ENCODE measurements at regions not wholly inside any gene's neighbourhood (a gene's known extent, or its start where the extent isn't known, plus 50 kb on each side); places are given as distances from the start of the nearest gene placed in this dataset.

- WGBS, 2 experiments (ENCODE audit: extremely low coverage in 2 of 2, insufficient read length in 1 of 2), result no CpG with 5 or more reads among the region's 3 CpGs
- Histone ChIP-seq H3K18ac (ENCODE audit: low read depth, low read length) (no peak overlapping the region), H3K27ac (ENCODE audit: insufficient read depth, low read length) (no peak overlapping the region), H3K14ac (replicated peaks; ENCODE audit: low read depth, low read length) (no peak overlapping the region), H3K4me2 (ENCODE audit: low read depth, low read length) (no peak overlapping the region), H3K4me1 (ENCODE audit: control insufficient read depth, insufficient read depth, low read length) (no peaks in the 10 kb centered on the region), H2BK15ac (ENCODE audit: low read depth, low read length) (no peak overlapping the region), H2AFZ (replicated peaks; ENCODE audit: low read length, poor library complexity) (no peak overlapping the region), H3K4ac (ENCODE audit: low read depth, low read length) (no peak overlapping the region), H3K56ac (ENCODE audit: extremely low read depth, insufficient read depth, low read length) (no peak overlapping the region), H4K5ac (ENCODE audit: low read depth, low read length) (no peak overlapping the region), H3K4me3 (ENCODE audit: insufficient read depth, low read depth, low read length) (no peak overlapping the region), H4K8ac (ENCODE audit: low read depth in 2 of 2, low read length in 2 of 2) (no peak overlapping the region), H3K9me1 (ENCODE audit: insufficient read depth, low read length) (no peaks in the 10 kb centered on the region), H3K79me1 (ENCODE audit: low read depth in 1 of 2, low read length in 2 of 2) (no peaks in the 10 kb centered on the region), H3K23ac (ENCODE audit: low read depth, low read length) (no peak overlapping the region), H3K27me3 (ENCODE audit: control insufficient read depth, insufficient read depth, low read length) (no peaks in the 10 kb centered on the region; the same call in 1 of the 2 replicates), H3K36me3 (ENCODE audit: control insufficient read depth, insufficient read depth, low read length) (no peaks in the 10 kb centered on the region), H2BK120ac (ENCODE audit: low read depth, low read length) (no peak overlapping the region), H2AK5ac (ENCODE audit: low read depth, low read length) (no peak overlapping the region), H3K9me3 (ENCODE audit: control insufficient read depth, insufficient read depth, low read length) (no peaks in the 10 kb centered on the region), H2BK5ac (ENCODE audit: low read depth, low read length, poor library complexity, severe bottlenecking) (no peak overlapping the region), H2BK20ac (ENCODE audit: low read depth, low read length) (no peak overlapping the region), H3K9ac (ENCODE audit: low read depth, low read length) (no peak overlapping the region), H4K20me1 (ENCODE audit: insufficient read depth, low read length) (no peaks in the 10 kb centered on the region), H4K91ac (ENCODE audit: insufficient read depth, low read depth, low read length) (no peak overlapping the region), H2AK9ac (replicated peaks; ENCODE audit: low read depth, low read length, poor library complexity) (no peak overlapping the region)
- dilution Hi-C loops (cut with HindIII; ENCODE audit: low sequenced_read_pairs, unreplicated experiment), result no loop called here
- ChIA-PET CTCF (interaction anchor here (0.6 to 0.7 kb wide), 2 partner anchors 23 to 288 kb away, joined by 5 to 7 read pairs; no protein-coding TSS in a partner anchor), POLR2A (ENCODE audit: unreplicated experiment) (no interaction called here)
- ATAC-seq (ENCODE audit: low read depth) (no peak), DNase-seq (no peak)
- intact Hi-C loops (cut with micrococcal nuclease), result no loop called here
- in situ Hi-C loops (cut with MboI; ENCODE audit: low sequenced_read_pairs), result no loop called here
- no TSS peak for BruUV-seq (replicated peaks)
- TF ChIP-seq RFX5 (IDR thresholded peaks at IDR 0.05; ENCODE audit: low read depth, low read length) (no peak), RCOR1 (IDR thresholded peaks at IDR 0.05; ENCODE audit: insufficient replicate concordance, low read length) (no peak), CTCF (conservative IDR thresholded peaks at IDR 0.05; ENCODE audit: low read depth, low read length) (no peak), CEBPB (IDR thresholded peaks at IDR 0.05; ENCODE audit: low read depth, low read length) (no peak), MXI1 (IDR thresholded peaks at IDR 0.05; ENCODE audit: borderline replicate concordance, low read depth, low read length) (no peak), ELK1 (IDR thresholded peaks at IDR 0.05; ENCODE audit: borderline replicate concordance, low read depth, low read length) (no peak)
- TF ChIP-seq, protein P1, sequence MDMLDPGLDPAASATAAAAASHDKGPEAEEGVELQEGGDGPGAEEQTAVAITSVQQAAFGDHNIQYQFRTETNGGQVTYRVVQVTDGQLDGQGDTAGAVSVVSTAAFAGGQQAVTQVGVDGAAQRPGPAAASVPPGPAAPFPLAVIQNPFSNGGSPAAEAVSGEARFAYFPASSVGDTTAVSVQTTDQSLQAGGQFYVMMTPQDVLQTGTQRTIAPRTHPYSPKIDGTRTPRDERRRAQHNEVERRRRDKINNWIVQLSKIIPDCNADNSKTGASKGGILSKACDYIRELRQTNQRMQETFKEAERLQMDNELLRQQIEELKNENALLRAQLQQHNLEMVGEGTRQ (IDR thresholded peaks at IDR 0.05; ENCODE audit: low read depth, low read length), result no peak
Observed at GRCh38 chr3:73212683-73213082, 151.2 kb downstream of the EBLN2 start.
